ENCODE measurements at regions not wholly inside any gene's neighbourhood (a gene's known extent, or its start where the extent isn't known, plus 50 kb on each side); places are given as distances from the start of the nearest gene placed in this dataset.

- DNase-seq, result no peak
Observed at GRCh38 chr5:173557123-173557903, 59.1 kb downstream of the BOD1 start.

DNA sequence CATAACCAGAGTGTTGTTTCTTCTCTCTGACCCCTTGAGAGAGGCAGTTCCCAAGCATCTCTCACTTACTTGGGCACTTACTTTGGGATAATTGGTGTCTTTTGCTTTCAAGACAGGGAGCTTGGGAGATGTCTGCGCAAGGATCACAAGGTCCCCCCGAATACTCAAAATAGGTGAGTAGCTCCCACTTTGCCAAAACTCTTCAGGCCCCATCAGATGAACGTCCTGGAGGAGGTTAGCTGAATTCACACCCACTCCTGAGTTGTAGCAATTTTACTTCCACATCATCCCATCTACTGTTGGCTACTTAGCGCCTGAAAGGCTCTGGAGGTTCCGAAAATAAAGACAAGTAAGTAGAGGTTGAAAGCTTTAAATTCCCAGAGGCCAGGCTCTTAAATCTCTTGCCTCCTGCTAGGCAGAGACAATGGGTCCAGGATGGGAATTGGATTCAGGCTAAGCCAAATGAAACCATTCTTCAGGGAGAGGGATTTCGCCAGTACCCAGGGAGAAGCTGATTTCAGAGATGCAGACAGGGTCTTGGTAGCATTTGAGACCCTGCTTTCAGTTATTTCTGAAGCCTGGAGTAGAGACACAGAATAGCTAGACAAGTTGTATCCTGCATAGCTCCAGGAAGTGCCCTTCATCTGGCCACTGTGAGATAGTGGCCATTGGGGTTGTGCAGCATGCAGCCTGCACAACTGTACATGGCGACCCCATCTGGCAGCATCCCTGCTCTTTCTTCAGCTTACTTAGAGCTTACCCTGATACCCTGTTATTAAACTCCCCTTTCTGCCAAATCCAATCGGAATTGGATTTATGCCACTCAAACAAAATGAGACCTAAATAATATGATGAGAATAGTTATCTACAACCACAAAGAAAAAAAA is 60.1 kb downstream of the BOD1 start:
- DNase-seq, result no peak

- DNase-seq, result no peak
Observed at GRCh38 chr5:173554989-173555705, 61.3 kb downstream of the BOD1 start.

DNA sequence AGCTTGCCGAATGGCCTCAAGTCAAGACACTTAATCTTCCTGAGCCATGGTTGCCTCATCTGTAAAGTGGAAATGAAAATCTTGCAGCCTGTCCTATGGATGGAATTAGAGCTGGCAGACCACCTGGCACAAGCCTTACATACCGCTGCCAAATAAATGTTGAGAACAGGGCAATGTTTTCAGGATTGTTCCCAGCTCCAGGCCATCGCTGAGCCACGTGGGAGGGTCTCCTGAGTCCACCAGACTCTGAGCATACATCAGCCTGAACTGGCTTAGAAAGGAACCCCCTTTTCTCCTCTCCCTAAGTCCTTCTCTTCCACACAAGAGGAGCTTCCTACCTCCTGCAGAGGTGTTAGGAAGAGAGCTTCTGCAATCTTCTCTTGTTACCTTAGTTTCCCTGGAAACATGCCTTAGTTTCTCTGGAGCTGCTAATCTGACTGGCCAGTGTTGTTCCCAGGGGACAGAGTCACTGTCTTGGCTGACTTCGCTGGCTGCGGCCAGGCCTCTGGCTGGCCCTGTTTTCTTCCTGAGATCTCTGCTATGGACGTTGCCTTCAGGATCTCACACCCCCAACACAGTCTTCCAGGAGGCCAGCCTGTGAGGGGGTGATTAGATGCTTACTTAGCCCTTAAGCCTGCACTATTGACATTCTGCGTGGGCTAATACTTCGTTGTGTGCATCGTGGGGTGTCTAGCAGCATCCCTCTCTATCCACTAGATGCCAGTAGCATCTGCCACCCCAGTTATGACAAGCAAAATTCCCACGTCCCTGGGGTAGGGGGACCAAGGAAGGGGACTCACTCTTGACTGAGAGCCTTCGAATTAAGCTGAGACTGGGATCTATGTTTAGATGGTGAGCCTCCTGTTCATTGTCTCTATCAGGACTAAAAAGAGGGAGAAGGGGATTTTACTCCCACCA is 62.2 kb downstream of the BOD1 start:
- DNase-seq, result no peak

- DNase-seq, result no peak
Observed at GRCh38 chr5:173550641-173551040, 65.8 kb downstream of the BOD1 start.

DNA sequence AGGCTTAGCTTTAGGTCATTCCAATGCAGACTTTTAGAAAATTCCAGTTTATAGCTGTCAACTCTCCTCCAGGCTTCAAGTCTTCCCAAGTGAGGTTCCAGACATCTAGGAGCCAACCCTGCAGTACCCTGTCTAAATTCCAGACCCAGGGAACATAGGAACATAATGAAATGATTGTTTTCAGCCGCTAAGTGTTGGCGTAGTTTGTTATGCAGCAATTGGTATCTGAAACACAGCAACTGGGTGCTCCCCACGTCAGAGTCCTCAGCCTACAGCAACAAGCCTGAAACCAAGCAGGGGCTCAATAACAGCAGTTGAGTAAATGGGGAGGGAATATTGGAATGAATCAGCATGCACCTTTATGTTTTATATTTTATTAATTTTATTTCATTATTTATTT is 66.8 kb downstream of the BOD1 start:
- no peak for DNase-seq

- DNase-seq, result no peak
Observed at GRCh38 chr5:173547579-173547978, 68.9 kb downstream of the BOD1 start.

DNA sequence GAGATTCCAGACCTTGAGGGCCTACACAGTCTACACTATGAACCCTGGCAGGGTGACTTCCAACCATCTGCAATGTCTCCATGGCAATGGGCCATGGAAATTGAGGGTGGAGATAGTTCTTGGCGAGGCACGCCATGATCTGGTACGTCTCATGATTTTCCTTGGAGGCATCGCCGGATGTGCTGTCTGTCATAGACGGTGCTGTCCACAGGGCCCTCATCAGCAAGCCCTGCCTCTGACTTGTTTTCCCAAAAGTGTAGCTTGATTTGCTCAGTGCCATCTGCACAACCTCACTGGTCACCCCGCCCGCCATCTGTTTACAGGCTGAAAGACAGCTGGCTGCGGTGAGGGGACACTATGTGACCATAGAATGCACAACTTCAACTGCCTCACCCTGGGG is 73.5 kb downstream of the BOD1 start:
- DNase-seq, result no peak

- no peak for DNase-seq
Observed at GRCh38 chr5:173542159-173542558, 74.3 kb downstream of the BOD1 start.

GRCh38 chr5:173538654-173539053 is 77.8 kb downstream of the BOD1 start:
- DNase-seq, result no peak

DNA sequence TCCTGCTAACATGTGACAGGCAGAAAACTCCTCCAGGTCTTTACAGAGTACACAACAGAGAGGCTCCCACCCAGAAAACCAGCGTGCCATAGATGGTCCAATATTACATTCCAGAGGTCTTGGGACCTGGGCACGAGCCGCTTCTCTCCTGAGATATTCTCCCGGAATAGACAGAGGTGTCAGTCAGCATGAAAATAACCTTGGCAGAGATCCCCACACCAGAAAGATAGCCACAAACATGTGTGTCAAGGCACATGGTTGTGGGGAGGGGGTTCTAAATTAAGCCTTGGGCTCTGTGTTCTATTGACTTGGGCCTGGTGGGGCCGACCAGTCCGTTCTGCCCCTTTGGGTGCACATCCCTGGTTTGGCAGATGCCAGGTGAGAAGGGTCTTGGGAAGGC is 78.4 kb downstream of the BOD1 start:
- DNase-seq, result no peak

- DNase-seq, result no peak
Observed at GRCh38 chr5:173537228-173537627, 79.2 kb downstream of the BOD1 start.

DNA sequence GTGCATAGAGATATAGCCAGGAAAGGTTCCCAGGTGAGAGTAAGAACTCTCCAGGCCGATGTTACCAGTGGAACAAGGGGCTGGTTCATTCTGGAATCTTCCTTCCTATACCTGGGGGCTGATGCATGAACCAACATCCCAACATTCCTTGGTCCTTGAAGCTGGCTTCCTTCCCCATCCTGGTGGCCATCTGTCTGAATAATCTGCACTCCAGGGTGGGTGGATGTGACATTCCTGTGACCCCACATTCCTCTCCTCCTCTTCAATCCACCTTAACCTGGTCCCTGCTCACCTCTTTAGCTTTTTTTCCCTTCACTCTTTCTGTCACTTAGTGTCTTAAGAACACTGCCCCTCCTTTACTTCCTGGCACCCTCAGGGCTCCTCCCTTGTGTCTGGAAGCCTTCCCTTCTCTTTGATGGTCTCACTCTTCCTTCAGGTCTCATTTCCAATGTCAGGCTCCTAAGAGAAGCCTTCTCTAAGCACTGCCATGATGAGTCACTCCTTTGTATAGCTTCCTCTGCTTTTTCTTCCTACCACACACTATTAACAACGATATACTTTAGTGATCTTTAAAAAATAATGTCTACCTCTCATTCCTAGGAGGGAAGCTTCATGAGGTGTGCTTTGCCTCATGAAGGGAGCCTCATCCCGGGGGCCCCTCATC is 80.3 kb downstream of the BOD1 start:
- no peak for DNase-seq

- DNase-seq, result no peak
Observed at GRCh38 chr5:173535166-173535975, 81.1 kb downstream of the BOD1 start.

DNA sequence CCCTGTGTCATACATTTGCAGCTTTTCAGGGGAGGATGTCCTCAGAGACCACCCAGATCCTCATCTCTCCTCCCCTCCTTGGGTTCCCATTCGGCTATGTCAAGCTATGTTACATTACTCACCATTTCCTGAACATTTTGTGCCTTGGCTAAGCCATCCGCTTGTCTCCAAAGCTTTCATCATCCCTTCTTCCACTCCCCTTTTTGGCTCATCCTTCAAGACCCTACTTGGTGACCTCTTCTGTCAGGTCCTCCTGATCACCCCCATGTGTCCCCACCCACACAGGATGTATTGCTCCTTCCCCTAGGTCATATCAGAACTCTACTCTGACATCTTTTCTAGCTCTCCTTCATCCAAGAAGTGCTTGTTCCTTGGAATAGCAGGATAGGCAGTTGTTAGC is 81.8 kb downstream of the BOD1 start:
- no peak for DNase-seq

DNA sequence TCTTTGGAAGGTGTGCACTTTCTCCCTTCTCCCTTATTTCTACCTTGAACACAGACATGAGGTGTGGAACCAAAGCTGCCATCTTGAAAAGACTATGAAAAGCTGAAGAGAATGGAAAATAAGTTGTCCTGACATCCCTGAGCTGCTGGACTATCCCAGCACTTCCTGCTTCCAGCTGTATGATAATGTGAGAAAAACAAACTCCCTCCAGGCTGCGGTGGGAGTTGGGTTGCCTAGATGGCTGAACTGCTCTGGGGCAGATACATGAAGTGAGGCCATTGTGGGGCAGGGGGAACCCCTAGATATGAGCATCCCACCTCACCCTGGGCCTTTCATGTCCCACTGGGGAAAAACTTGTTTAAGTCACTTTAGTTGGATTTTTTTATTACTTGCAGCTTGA is 82.4 kb downstream of the BOD1 start:
- DNase-seq, result no peak

DNA sequence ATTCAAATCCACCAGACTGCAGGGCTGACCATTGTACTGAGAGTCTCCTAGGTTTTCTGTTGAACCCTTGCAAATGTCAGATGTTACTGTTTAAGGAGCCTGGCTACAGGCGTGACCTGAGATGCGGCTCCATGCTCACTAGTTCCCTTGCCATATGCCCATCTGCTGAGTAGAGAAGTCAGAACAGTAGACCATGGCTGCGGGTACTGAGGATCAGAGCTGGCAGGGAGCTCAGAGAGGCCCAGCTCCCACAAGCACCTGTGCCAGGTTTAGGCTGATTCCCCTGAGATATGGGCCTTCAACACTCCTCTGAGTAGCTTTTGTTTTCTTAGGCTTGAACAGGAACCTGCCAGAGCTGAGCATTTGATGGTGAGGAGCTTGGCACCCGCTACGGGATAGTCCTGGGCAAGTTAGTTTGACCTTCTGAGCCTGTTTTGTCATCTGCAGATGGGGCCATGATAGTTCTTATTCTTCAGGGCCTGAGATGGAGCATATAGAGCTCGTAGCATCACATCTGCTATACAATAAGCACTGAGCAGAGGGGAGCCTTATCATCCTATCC is 83.7 kb downstream of the BOD1 start:
- no peak for DNase-seq

DNA sequence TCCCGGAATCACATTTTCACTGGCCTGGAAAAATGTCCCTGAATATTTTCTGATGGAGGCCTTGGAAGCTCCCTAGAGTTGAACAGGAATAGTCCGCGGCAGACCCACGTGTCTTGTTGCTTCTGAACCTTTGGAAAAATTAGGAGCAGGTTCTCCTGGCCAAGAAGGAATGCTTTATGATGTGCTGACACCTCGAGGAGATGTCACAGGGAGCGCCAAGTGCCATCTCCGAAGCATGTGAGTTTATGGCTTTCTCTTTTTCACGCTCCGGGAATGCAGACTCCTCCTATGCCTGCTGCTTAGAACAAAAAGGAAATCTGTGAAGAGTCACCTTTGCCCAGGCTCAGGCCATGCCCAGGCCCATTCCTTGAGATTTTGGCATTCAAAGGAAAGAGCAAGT is 84.6 kb downstream of the BOD1 start:
- DNase-seq, result no peak

GRCh38 chr5:173530547-173530946 is 85.9 kb downstream of the BOD1 start:
- peak in 1 of 2 experiments; percentile 21 for DNase-seq

- no peak for DNase-seq
Observed at GRCh38 chr5:173529861-173530260, 86.6 kb downstream of the BOD1 start.

DNA sequence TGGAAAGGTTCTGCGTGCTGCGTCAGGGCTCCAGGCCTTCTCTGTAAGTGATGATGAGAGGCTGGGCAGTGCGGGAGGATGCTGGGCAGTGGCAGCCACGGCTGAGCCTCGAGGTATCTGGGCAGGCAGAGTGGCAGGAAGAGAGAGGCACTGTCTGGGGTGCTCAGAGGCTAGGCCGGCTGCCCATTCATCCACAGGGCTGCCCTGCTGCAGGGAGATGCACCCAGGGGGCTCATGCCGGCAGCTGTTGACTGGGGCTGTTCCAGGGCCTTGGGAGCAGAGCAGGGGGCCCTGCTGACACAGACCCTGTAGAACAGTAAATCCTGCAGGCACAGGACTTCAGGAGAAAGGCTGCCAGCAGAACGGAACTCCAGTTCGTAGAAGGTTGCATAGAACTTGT is 88.8 kb downstream of the BOD1 start:
- DNase-seq, result no peak

Measured in SW 1271 (cell line).